ENCODE measurements at regions not wholly inside any gene's neighbourhood (a gene's known extent, or its start where the extent isn't known, plus 50 kb on each side); places are given as distances from the start of the nearest gene placed in this dataset.

GRCh38 chr2:64356906-64357305, 97.1 kb upstream of the LGALSL start:
- TF ChIP-seq POLR2A (IDR thresholded peaks at IDR 0.05): no peak
- TF ChIP-seq, protein P1, sequence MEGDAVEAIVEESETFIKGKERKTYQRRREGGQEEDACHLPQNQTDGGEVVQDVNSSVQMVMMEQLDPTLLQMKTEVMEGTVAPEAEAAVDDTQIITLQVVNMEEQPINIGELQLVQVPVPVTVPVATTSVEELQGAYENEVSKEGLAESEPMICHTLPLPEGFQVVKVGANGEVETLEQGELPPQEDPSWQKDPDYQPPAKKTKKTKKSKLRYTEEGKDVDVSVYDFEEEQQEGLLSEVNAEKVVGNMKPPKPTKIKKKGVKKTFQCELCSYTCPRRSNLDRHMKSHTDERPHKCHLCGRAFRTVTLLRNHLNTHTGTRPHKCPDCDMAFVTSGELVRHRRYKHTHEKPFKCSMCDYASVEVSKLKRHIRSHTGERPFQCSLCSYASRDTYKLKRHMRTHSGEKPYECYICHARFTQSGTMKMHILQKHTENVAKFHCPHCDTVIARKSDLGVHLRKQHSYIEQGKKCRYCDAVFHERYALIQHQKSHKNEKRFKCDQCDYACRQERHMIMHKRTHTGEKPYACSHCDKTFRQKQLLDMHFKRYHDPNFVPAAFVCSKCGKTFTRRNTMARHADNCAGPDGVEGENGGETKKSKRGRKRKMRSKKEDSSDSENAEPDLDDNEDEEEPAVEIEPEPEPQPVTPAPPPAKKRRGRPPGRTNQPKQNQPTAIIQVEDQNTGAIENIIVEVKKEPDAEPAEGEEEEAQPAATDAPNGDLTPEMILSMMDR (IDR thresholded peaks at IDR 0.05): no peak
- no peak for TF ChIP-seq POLR2AphosphoS5 (IDR thresholded peaks at IDR 0.05; ENCODE audit: insufficient read depth in 1 of 2, low read depth in 1 of 2)
